Iris pigment epithelial cell (primary cell): ENCODE measurements at regions not wholly inside any gene's neighbourhood (a gene's known extent, or its start where the extent isn't known, plus 50 kb on each side); places are given as distances from the start of the nearest gene placed in this dataset.
"Not testable (repeated sequence)": the region's sequence is repeated elsewhere in the genome, so short reads cannot be mapped to it uniquely, and the experiment has no call there.

Source experiments
- DNase-seq: peaks from one replicate; pipeline ENCODE4 v3.0.0-alpha.2; 2011; ENCODE audit warnings: low read depth

DNA sequence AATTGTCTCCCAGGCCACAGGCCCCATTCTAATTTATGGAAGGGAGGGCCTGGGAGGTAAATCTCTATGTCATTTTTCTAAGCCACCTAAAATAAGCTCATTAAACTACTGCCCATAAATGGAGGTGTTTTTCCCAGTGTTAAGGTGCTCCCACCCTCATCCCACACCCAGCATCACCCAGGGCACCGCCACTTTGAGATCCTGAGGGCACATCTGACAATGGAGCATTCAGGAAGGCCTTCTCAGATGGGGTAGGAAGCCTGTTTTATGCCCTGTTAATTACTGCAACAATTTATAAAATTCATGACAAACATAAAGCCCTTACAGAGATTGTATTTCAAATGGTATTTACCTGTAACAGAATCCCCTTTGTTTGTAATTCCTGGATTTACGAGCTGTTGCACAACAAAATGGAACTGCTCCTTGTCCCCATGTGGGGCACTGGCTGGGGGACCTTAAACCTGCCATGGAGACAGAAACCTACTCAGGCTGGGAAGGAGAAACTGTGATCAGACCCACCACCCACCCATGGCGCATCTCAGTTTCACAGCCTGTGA is 319.5 kb upstream of the USP24 start:
- DNase-seq, result no peak

- no peak for DNase-seq
Measured at GRCh38 chr1:55531644-55532043, 316.5 kb upstream of the USP24 start.

DNA sequence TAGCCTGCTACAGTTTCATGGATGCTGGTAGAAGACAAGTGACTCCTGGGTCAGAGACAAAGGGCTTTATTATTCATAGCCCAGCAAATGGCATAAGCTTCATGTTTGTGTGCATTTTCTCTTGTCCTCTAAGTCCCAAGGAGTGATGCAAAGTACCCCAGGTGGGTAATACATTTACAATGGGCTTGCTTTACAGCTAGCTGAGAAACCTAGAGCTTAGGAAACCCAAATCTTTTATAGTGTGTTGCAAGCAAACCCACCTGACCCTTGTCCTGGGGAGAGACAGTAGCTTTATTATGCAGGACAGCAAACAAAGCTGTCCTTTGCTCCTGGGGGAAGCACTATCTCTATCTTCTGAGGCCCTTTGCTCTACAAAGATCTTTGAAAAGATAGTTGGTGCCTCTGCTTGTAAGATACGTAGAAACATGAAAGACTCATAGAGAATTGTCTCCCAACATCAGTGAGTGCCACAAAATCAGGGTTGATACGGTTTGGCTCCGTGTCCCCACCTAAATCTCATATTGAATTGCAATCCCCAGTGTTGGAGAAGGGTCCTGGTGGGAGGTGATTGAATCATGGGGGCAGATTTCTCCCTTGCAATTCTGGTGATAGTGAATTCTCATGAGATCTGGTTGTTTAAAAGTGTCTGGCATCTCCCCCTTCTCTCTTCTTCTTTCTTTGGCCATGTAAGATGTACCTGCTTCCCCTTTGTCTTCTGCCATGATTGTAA is 315.8 kb upstream of the USP24 start:
- no peak for DNase-seq

GRCh38 chr1:55529017-55529416 is 313.9 kb upstream of the USP24 start:
- DNase-seq, result no peak

GRCh38 chr1:55527831-55528230 is 312.7 kb upstream of the USP24 start:
- no peak for DNase-seq

- DNase-seq, result no peak
Measured at GRCh38 chr1:55526716-55527115, 311.6 kb upstream of the USP24 start.

GRCh38 chr1:55524006-55524405 is 308.8 kb upstream of the USP24 start:
- no peak for DNase-seq

DNA sequence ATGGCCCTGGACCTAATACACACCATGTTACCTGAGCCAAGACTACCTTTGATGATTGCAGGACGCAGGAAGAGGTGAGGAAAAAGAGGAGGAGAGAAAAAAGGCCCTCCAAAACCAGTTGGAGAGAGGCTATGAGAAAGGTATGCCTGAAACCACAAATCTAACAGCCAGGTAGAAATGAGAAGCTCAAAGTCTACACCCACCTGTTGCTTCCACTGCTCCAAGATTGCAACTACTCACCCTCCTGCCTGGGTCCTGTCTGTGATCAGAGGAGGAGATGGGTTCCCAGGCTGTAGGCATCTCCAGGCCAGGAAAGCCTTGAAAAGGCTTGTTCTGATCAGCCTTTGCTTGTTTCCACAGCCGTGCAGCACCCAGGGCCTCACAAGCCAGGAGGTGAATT is 307.8 kb upstream of the USP24 start:
- no peak for DNase-seq

GRCh38 chr1:55522353-55522903 is 307.3 kb upstream of the USP24 start:
- DNase-seq, result no peak

- no peak for DNase-seq
Measured at GRCh38 chr1:55520861-55521260, 305.7 kb upstream of the USP24 start.

- DNase-seq, result peak; percentile 19
Measured at GRCh38 chr1:55519937-55520683, 304.9 kb upstream of the USP24 start.

DNA sequence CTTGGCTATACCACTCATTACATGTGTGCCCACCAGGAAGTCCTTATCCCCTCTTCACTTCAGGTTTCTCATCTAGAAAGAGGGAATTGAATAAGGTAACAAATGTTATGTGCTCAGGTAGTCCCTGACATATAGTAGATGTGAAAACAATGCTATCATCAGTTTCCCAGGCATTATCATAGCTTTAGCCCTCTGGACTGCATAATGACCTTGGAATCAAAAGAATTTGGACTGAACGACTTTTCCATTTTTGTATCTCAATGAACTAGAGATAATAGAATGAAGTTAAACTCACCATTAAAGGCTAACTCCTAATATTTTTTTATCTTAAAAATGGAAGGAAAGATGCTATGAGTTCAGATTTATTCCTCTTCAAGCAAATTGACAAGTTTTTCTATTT is 304.1 kb upstream of the USP24 start:
- DNase-seq, result no peak

DNA sequence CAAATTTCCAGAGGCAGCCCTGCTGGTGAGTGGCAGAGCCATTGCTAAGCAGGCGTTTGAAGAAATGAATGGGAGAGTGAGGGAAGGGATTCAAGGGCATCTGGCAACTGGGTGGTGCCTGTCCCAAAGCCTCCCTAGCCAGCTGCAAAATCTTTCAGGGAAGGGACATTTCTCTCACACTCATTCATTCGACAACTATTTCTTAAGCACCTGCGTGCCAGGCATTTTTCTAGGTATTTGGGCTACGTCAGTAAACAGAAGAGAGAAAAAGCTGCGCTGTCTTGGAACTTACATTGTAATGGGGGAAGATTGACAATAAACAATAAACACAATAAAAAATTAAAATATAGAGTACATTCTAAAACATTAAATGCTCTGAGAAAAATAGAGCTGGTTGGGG is 301.9 kb upstream of the USP24 start:
- DNase-seq, result no peak

GRCh38 chr1:55514571-55514970 is 299.4 kb upstream of the USP24 start:
- DNase-seq, result not testable (repeated sequence)

GRCh38 chr1:55512466-55512865 is 297.3 kb upstream of the USP24 start:
- DNase-seq, result no peak

GRCh38 chr1:55507578-55507931 is 292.4 kb upstream of the USP24 start:
- DNase-seq, result no peak

GRCh38 chr1:55506740-55507577 is 291.8 kb upstream of the USP24 start:
- DNase-seq, result peak; percentile 43

DNA sequence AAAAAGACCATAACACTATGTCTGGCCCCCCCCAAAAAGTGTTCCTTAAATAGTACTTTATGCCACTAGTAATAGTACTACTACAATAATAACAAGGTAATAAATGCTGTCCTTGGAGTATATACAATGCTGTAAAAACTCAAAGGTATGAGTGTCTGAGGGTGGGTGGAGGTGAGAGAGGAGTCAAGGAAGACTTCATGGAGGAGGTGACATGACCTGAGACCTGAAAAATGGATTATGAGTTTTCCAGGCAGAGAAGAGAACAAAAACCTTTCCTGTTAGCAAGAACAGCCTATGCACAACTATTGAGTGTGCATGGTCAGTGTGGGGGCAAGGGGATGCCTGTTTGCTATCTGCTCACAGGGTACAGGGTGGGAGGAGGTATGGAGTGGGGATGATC is 290.2 kb upstream of the USP24 start:
- DNase-seq, result no peak

GRCh38 chr1:55504306-55504731 is 289.2 kb upstream of the USP24 start:
- DNase-seq, result no peak

- peak; percentile 26 for DNase-seq
Measured at GRCh38 chr1:55503663-55504305, 288.6 kb upstream of the USP24 start.

- no peak for DNase-seq
Measured at GRCh38 chr1:55500601-55501000, 285.4 kb upstream of the USP24 start.

DNA sequence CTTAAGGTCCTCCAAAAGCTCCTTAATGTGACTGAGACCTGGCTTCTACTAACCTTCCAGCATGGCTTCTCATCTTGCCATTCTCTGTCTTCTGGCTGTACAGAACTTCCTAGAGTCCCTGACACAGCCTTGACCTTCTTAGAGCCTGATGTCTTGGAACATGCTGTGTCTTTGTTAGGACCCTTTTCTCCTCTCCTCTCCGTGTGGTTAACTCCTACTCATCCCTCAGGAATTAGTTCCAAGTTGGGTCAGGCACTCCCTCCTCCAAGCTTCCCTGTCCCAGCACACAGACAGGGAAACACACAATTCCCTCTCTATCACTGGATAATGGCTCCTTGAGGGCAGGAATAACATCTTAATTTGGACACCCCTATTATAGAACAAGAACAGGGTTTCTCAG is 275.4 kb upstream of the USP24 start:
- DNase-seq, result peak; percentile 15
